H1 (cell line): ENCODE measurements at regions not wholly inside any gene's neighbourhood (a gene's known extent, or its start where the extent isn't known, plus 50 kb on each side); places are given as distances from the start of the nearest gene placed in this dataset.

Source experiments
- ASH2L ChIP-seq: fragments of 200-600, 300-600 bp; sonication (generic); IDR thresholded peaks from one replicate; pipeline ENCODE4 v1.7.1; 2017; ENCODE audit warnings: low read length
- BACH1 ChIP-seq: IDR thresholded peaks from 2 replicates; pipeline ENCODE4 v1.6.1; 2012; ENCODE audit warnings: low read length, improper control_type of control experiment
- CBX5 ChIP-seq: fragments of 300-800, 300-1000 bp; sonication (generic); IDR thresholded peaks from 2 replicates; pipeline ENCODE4 v1.7.1; 2016; ENCODE audit warnings: antibody characterized with exemption, low read length, low read depth
- JUND ChIP-seq: IDR thresholded peaks from 2 replicates; pipeline ENCODE4 v1.6.1; 2011; ENCODE audit warnings: mild to moderate bottlenecking, improper control_type of control experiment, low read length
- KDM1A ChIP-seq: fragments of 200-600, 300-600 bp; sonication (generic); IDR thresholded peaks from 2 replicates; pipeline ENCODE4 v1.7.1; 2016; ENCODE audit warnings: mild to moderate bottlenecking, low read length, borderline replicate concordance
- POLR2AphosphoS5 ChIP-seq: IDR thresholded peaks from 2 replicates; pipeline ENCODE4 v1.6.1; 2011; ENCODE audit warnings: low read depth, low read length
- RBBP5 ChIP-seq: IDR thresholded peaks from 2 replicates; pipeline ENCODE4 v1.7.1; 2012; ENCODE audit warnings: low read depth, mild to moderate bottlenecking, inconsistent platforms, low read length, moderate library complexity, borderline replicate concordance
- SP1 ChIP-seq: IDR thresholded peaks from 2 replicates; pipeline ENCODE4 v1.6.1; 2011; ENCODE audit warnings: low read depth, low read length
- SP4 ChIP-seq: IDR thresholded peaks from 2 replicates; pipeline ENCODE4 v1.6.1; 2012; ENCODE audit warnings: low read length, inconsistent platforms
- ZNF274 ChIP-seq: IDR thresholded peaks from 2 replicates; pipeline ENCODE4 v1.7.0; 2012; ENCODE audit warnings: low read length, borderline replicate concordance; ENCODE audit errors: extremely low read depth
- TF ChIP-seq, protein P1 (sequence below): fragments of 300-600 bp; sonication (generic); IDR thresholded peaks from 2 replicates; pipeline ENCODE4 v1.7.1; 2012; ENCODE audit warnings: low read length, moderate library complexity, mild to moderate bottlenecking, inconsistent platforms; ENCODE audit not compliant: insufficient replicate concordance
- TF ChIP-seq, protein P2 (sequence below): IDR thresholded peaks from 2 replicates; pipeline ENCODE4 v1.6.1; 2012; ENCODE audit warnings: low read length, inconsistent platforms

DNA sequence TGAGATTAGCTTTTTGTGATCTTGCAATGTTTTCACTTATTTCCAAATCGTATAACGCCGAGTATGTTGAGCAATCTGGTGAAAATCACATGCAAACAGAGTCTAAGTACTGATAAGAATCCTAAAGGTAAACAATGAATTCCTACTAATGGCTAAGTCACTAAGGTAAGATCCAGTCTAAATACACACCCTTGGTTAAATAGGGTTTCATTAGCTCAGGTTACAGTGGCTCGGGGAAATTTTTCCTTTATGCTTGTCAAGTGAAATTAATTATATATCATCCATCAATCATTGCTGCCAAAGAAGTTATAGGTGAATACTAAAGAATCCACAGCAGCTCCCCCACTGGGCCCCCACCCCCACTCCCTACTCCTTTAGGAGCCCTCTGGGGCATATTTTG is 139.3 kb downstream of the SOX2 start (continued):
- TF ChIP-seq, protein P1, sequence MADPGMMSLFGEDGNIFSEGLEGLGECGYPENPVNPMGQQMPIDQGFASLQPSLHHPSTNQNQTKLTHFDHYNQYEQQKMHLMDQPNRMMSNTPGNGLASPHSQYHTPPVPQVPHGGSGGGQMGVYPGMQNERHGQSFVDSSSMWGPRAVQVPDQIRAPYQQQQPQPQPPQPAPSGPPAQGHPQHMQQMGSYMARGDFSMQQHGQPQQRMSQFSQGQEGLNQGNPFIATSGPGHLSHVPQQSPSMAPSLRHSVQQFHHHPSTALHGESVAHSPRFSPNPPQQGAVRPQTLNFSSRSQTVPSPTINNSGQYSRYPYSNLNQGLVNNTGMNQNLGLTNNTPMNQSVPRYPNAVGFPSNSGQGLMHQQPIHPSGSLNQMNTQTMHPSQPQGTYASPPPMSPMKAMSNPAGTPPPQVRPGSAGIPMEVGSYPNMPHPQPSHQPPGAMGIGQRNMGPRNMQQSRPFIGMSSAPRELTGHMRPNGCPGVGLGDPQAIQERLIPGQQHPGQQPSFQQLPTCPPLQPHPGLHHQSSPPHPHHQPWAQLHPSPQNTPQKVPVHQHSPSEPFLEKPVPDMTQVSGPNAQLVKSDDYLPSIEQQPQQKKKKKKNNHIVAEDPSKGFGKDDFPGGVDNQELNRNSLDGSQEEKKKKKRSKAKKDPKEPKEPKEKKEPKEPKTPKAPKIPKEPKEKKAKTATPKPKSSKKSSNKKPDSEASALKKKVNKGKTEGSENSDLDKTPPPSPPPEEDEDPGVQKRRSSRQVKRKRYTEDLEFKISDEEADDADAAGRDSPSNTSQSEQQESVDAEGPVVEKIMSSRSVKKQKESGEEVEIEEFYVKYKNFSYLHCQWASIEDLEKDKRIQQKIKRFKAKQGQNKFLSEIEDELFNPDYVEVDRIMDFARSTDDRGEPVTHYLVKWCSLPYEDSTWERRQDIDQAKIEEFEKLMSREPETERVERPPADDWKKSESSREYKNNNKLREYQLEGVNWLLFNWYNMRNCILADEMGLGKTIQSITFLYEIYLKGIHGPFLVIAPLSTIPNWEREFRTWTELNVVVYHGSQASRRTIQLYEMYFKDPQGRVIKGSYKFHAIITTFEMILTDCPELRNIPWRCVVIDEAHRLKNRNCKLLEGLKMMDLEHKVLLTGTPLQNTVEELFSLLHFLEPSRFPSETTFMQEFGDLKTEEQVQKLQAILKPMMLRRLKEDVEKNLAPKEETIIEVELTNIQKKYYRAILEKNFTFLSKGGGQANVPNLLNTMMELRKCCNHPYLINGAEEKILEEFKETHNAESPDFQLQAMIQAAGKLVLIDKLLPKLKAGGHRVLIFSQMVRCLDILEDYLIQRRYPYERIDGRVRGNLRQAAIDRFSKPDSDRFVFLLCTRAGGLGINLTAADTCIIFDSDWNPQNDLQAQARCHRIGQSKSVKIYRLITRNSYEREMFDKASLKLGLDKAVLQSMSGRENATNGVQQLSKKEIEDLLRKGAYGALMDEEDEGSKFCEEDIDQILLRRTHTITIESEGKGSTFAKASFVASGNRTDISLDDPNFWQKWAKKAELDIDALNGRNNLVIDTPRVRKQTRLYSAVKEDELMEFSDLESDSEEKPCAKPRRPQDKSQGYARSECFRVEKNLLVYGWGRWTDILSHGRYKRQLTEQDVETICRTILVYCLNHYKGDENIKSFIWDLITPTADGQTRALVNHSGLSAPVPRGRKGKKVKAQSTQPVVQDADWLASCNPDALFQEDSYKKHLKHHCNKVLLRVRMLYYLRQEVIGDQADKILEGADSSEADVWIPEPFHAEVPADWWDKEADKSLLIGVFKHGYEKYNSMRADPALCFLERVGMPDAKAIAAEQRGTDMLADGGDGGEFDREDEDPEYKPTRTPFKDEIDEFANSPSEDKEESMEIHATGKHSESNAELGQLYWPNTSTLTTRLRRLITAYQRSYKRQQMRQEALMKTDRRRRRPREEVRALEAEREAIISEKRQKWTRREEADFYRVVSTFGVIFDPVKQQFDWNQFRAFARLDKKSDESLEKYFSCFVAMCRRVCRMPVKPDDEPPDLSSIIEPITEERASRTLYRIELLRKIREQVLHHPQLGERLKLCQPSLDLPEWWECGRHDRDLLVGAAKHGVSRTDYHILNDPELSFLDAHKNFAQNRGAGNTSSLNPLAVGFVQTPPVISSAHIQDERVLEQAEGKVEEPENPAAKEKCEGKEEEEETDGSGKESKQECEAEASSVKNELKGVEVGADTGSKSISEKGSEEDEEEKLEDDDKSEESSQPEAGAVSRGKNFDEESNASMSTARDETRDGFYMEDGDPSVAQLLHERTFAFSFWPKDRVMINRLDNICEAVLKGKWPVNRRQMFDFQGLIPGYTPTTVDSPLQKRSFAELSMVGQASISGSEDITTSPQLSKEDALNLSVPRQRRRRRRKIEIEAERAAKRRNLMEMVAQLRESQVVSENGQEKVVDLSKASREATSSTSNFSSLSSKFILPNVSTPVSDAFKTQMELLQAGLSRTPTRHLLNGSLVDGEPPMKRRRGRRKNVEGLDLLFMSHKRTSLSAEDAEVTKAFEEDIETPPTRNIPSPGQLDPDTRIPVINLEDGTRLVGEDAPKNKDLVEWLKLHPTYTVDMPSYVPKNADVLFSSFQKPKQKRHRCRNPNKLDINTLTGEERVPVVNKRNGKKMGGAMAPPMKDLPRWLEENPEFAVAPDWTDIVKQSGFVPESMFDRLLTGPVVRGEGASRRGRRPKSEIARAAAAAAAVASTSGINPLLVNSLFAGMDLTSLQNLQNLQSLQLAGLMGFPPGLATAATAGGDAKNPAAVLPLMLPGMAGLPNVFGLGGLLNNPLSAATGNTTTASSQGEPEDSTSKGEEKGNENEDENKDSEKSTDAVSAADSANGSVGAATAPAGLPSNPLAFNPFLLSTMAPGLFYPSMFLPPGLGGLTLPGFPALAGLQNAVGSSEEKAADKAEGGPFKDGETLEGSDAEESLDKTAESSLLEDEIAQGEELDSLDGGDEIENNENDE: no peak
- no peak for TF ChIP-seq SP1
- no peak for TF ChIP-seq CBX5
- TF ChIP-seq POLR2AphosphoS5: no peak
- TF ChIP-seq ZNF274: no peak
- TF ChIP-seq KDM1A: no peak
- TF ChIP-seq SP4: no peak
- TF ChIP-seq JUND: no peak
- no peak for TF ChIP-seq BACH1
- no peak for TF ChIP-seq ASH2L
- no peak for TF ChIP-seq RBBP5
- TF ChIP-seq, protein P2, sequence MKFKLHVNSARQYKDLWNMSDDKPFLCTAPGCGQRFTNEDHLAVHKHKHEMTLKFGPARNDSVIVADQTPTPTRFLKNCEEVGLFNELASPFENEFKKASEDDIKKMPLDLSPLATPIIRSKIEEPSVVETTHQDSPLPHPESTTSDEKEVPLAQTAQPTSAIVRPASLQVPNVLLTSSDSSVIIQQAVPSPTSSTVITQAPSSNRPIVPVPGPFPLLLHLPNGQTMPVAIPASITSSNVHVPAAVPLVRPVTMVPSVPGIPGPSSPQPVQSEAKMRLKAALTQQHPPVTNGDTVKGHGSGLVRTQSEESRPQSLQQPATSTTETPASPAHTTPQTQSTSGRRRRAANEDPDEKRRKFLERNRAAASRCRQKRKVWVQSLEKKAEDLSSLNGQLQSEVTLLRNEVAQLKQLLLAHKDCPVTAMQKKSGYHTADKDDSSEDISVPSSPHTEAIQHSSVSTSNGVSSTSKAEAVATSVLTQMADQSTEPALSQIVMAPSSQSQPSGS: no peak
